Prostate gland (tissue), 2 donors: ENCODE measurements at regions not wholly inside any gene's neighbourhood (a gene's known extent, or its start where the extent isn't known, plus 50 kb on each side); places are given as distances from the start of the nearest gene placed in this dataset.

Source experiments
- POLR2AphosphoS5 ChIP-seq: sonication (generic); formaldehyde crosslinking; IDR thresholded peaks from one replicate; pipeline ENCODE4 v1.6.1; 2017; ENCODE audit warnings: antibody characterized with exemption
- TF ChIP-seq, protein P1 (sequence below), 4 experiments: fragments of 200-600 bp in 2 of 4; fragments of 450-650 bp in 2 of 4; sonication (generic) in 2 of 4; IDR thresholded peaks; 1 replicate in 3 of 4; 2 replicates in 1 of 4; pipeline ENCODE4 v1.5.1; 2016 to 2019; ENCODE audit warnings: antibody characterized with exemption in 4 of 4, mild to moderate bottlenecking in 2 of 4, moderate library complexity in 2 of 4

DNA sequence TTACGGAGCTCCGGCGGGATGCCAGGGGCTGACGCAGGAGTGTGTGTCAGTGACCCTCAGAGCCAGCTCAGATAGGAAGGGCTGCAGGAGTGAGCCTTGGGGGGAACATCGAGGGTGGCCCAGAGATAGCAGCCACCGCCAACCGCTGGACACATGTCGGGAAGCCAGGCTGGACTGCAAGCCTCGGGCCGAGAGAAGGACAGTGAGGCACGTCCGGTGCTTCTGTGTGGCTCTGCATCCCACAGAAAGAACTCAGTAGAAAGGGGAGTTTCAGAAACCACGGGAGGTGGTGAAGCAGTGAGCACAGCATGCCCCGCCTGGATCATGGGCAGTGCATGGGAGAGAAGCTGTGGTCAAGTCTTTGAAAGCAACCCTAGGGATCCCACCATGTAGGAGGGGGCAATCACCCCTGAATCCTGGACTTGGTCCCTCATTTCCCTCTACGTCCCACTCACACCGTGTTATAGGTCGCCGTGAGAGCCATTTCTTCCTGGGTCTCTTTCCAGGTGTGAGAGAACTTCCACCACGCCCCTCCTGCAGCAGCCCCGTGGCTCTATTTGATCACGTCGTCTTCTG, 383.7 kb upstream of the CDH4 start:
- TF ChIP-seq, protein P1, sequence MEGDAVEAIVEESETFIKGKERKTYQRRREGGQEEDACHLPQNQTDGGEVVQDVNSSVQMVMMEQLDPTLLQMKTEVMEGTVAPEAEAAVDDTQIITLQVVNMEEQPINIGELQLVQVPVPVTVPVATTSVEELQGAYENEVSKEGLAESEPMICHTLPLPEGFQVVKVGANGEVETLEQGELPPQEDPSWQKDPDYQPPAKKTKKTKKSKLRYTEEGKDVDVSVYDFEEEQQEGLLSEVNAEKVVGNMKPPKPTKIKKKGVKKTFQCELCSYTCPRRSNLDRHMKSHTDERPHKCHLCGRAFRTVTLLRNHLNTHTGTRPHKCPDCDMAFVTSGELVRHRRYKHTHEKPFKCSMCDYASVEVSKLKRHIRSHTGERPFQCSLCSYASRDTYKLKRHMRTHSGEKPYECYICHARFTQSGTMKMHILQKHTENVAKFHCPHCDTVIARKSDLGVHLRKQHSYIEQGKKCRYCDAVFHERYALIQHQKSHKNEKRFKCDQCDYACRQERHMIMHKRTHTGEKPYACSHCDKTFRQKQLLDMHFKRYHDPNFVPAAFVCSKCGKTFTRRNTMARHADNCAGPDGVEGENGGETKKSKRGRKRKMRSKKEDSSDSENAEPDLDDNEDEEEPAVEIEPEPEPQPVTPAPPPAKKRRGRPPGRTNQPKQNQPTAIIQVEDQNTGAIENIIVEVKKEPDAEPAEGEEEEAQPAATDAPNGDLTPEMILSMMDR (IDR thresholded peaks at IDR 0.05), result no peak
- no peak for TF ChIP-seq POLR2AphosphoS5
